Tibial nerve (tissue), 4 donors: ENCODE measurements at regions not wholly inside any gene's neighbourhood (a gene's known extent, or its start where the extent isn't known, plus 50 kb on each side); places are given as distances from the start of the nearest gene placed in this dataset.

Source experiments
- EP300 ChIP-seq, 2 donors: sonication (generic); formaldehyde crosslinking; IDR thresholded peaks; one replicate each; pipeline ENCODE4 v1.6.1; 2017; ENCODE audit warnings: antibody characterized with exemption in 2 of 2, mild to moderate bottlenecking in 1 of 2
- POLR2A ChIP-seq, 2 donors: fragments of 450-650 bp; IDR thresholded peaks; one replicate each; pipeline ENCODE4 v1.6.1; 2017; ENCODE audit warnings: antibody characterized with exemption in 2 of 2, mild to moderate bottlenecking in 2 of 2, moderate library complexity in 2 of 2
- TF ChIP-seq, protein P1 (sequence below), 5 experiments: fragments of 200-600 bp in 3 of 5; fragments of 450-650 bp in 2 of 5; sonication (generic) in 3 of 5; IDR thresholded peaks; one replicate each; pipeline ENCODE4 v1.5.1; 2016 to 2019; ENCODE audit warnings: antibody characterized with exemption in 5 of 5, mild to moderate bottlenecking in 3 of 5, moderate library complexity in 2 of 5

DNA sequence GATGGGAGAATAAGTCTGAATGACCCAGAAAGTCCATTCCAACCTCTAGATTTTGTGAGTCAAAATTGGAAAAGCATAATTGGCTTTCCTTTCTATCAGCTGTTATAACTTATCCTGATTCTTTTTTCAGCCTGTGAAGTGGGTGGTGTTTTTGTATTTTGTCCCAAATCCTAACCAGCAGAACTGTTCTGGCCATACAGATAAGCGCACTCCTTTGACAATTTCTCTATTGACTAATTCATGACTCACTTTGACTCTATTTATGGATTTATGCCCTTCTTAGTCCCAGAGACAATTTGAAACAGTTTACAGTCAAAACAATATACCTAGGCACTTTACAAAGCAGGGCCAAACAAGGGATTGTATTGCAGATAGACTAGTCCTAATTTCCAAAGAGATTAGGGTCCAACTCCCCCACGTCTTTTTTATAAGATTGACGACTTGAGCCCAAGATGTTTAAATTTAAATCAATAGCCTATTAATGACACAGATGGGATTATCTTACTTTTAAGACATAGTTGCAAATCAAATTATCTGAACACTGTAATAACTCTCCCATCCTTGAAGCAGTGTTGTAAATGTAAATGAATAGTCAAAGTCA, 301.7 kb upstream of the SEMA6A start:
- TF ChIP-seq, protein P1, sequence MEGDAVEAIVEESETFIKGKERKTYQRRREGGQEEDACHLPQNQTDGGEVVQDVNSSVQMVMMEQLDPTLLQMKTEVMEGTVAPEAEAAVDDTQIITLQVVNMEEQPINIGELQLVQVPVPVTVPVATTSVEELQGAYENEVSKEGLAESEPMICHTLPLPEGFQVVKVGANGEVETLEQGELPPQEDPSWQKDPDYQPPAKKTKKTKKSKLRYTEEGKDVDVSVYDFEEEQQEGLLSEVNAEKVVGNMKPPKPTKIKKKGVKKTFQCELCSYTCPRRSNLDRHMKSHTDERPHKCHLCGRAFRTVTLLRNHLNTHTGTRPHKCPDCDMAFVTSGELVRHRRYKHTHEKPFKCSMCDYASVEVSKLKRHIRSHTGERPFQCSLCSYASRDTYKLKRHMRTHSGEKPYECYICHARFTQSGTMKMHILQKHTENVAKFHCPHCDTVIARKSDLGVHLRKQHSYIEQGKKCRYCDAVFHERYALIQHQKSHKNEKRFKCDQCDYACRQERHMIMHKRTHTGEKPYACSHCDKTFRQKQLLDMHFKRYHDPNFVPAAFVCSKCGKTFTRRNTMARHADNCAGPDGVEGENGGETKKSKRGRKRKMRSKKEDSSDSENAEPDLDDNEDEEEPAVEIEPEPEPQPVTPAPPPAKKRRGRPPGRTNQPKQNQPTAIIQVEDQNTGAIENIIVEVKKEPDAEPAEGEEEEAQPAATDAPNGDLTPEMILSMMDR (IDR thresholded peaks at IDR 0.05): no peak
- no peak for TF ChIP-seq EP300 (IDR thresholded peaks at IDR 0.05)
- TF ChIP-seq POLR2A (IDR thresholded peaks at IDR 0.05): no peak
